ENCODE measurements at regions not wholly inside any gene's neighbourhood (a gene's known extent, or its start where the extent isn't known, plus 50 kb on each side); places are given as distances from the start of the nearest gene placed in this dataset.

DNA sequence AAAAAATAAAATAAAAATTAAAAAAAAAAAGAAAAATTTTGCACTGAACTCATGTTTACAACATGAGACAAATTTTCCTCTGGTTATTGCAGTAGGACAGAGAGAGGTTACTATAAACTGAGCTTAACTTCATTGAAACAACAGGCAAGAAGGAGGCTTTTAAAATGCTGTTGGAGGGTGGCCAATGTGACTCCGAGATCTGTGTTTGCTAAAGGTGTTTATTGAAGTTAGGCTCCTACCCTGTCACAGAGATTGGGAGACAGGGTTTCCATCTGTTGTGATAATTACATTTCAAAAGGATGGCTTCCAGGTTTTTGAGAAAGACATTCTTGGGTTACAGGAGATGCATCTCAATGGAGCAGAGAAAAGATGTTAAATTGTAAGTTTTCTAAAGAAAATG lies 370.5 kb upstream of the HS3ST1 start:
- Histone ChIP-seq H3K14ac (ENCODE audit: insufficient read length) (no peak overlapping the region), H3K4me3 (ENCODE audit: extremely low read depth in 1 of 4, insufficient read depth in 2 of 4, low read depth in 3 of 4, low read length in 4 of 4) (no peak overlapping the region), H2BK120ac (replicated peaks; ENCODE audit: low read depth, low read length) (no peak overlapping the region), H3K27me3 (replicated peaks in 1 of 4; ENCODE audit: control insufficient read depth in 3 of 4, extremely low read depth in 1 of 4, insufficient read depth in 3 of 4, low read length in 3 of 4) (no peaks in the 10 kb centered on the region), H4K91ac (replicated peaks; ENCODE audit: insufficient read length, low read length) (no peak overlapping the region), H3K23ac (ENCODE audit: insufficient read length) (no peak overlapping the region), H2BK5ac (ENCODE audit: low read depth, low read length) (no peak overlapping the region), H3K4me2 (ENCODE audit: insufficient read depth in 1 of 2, low read depth in 2 of 2, low read length in 2 of 2) (peak overlapping the region in 1 of 2 experiments; percentile 7; a peak in 1 of 4 replicates), H3K9me3 (ENCODE audit: insufficient read depth in 2 of 2, low read depth in 1 of 2, low read length in 1 of 2) (no peaks in the 10 kb centered on the region), H2AK5ac (ENCODE audit: low read depth, low read length) (no peak overlapping the region), H3K36me3 (ENCODE audit: control insufficient read depth in 2 of 4, insufficient read depth in 4 of 4, low read length in 3 of 4) (no peaks in the 10 kb centered on the region), H3K56ac (replicated peaks; ENCODE audit: insufficient read length, low read depth, low read length) (no peak overlapping the region), H3K4me1 (replicated peaks in 1 of 4; ENCODE audit: control insufficient read depth in 3 of 4, insufficient read depth in 4 of 4, low read length in 3 of 4) (no peaks in the 10 kb centered on the region), H3K23me2 (ENCODE audit: low read depth, low read length) (no peaks in the 10 kb centered on the region), H2BK12ac (ENCODE audit: low read depth, low read length) (no peak overlapping the region), H4K20me1 (replicated peaks in 1 of 2; ENCODE audit: control insufficient read depth in 1 of 2, insufficient read depth in 2 of 2, low read length in 2 of 2) (no peaks in the 10 kb centered on the region), H3K27ac (ENCODE audit: low read depth, low read length) (no peak overlapping the region), H4K8ac (ENCODE audit: extremely low read depth, insufficient read depth, low read length) (no peak overlapping the region), H4K5ac (ENCODE audit: insufficient read length, low read depth, low read length) (no peak overlapping the region), H3K18ac (ENCODE audit: extremely low read depth, low read length) (no peak overlapping the region), H2BK20ac (ENCODE audit: low read length) (no peak overlapping the region), H2BK15ac (ENCODE audit: low read length) (no peak overlapping the region), H3K9ac (replicated peaks in 1 of 4; ENCODE audit: extremely low read depth in 1 of 4, low read depth in 3 of 4, low read length in 3 of 4) (no peak overlapping the region), H3K79me2 (ENCODE audit: control insufficient read depth in 1 of 2, insufficient read depth in 2 of 2, low read length in 2 of 2) (no peaks in the 10 kb centered on the region), H3K4ac (replicated peaks; ENCODE audit: insufficient read length, low read depth, low read length) (no peak overlapping the region), H3K79me1 (ENCODE audit: low read depth, low read length) (no peaks in the 10 kb centered on the region), H2AFZ (ENCODE audit: low read length) (no peak overlapping the region)
- DNase-seq (ENCODE audit: low read depth in 1 of 2, low spot score in 2 of 2) (no peak), FAIRE-seq (no peak)
- POLR2A ChIA-PET (ENCODE audit: partially characterized antibody), result no interaction called here
- 84% methylated on average over 1 of the region's 1 CpG; no CpG with 5 or more reads in 1 of the 2 experiments for WGBS, 2 experiments (ENCODE audit: extremely low coverage in 1 of 2, insufficient coverage in 1 of 2, insufficient read length in 1 of 2, insufficient replicate concordance in 2 of 2, low coverage in 1 of 2, low lambda C conversion rate in 2 of 2, missing lambda C conversion rate in 1 of 2)
- CTCF ChIA-PET (ENCODE audit: partially characterized antibody), result interaction anchor here (0.7 kb wide), 2 partner anchors 85 to 1110 kb away, joined by 4 read pairs; no protein-coding TSS in a partner anchor
- TF ChIP-seq GTF2F1 (IDR thresholded peaks at IDR 0.05; ENCODE audit: borderline replicate concordance, low read depth, low read length) (no peak), SAP30 (IDR thresholded peaks at IDR 0.05; ENCODE audit: insufficient read depth, insufficient replicate concordance, low read length) (no peak), TAF7 (optimal IDR thresholded peaks at IDR 0.05; ENCODE audit: borderline replicate concordance, low read depth, low read length) (no peak)
